RWPE2 (cell line): ENCODE measurements at regions not wholly inside any gene's neighbourhood (a gene's known extent, or its start where the extent isn't known, plus 50 kb on each side); places are given as distances from the start of the nearest gene placed in this dataset.

Experiments
- ATAC-seq: fragments of 200-7000 bp; cut with Tn5 transposase; 3 replicates; pipeline ENCODE4 v1.9.1; 2021; ENCODE audit warnings: low read depth
- DNase-seq: peaks from one replicate; pipeline ENCODE4 v3.0.0-alpha.2; 2020; ENCODE audit warnings: low spot score
- H3K27ac ChIP-seq: fragments of 450-650 bp; 2 replicates; pipeline ENCODE4 v1.5.1; 2017; ENCODE audit warnings: mild to moderate bottlenecking; ENCODE audit not compliant: poor library complexity, severe bottlenecking
- H3K27me3 ChIP-seq: fragments of 250-450 bp; sonication (Bioruptor Pico); 2 replicates; pipeline ENCODE4 v1.5.1; 2021; ENCODE audit warnings: mild to moderate bottlenecking, moderate library complexity; ENCODE audit not compliant: insufficient read depth, poor library complexity, severe bottlenecking
- H3K36me3 ChIP-seq: fragments of 250-450 bp; sonication (Bioruptor Pico); 2 replicates; pipeline ENCODE4 v1.5.1; 2020; ENCODE audit warnings: low read depth, mild to moderate bottlenecking, moderate library complexity
- H3K4me1 ChIP-seq: fragments of 250-450 bp; sonication (Bioruptor Pico); 2 replicates; pipeline ENCODE4 v1.5.1; 2021; ENCODE audit warnings: mild to moderate bottlenecking, moderate library complexity; ENCODE audit not compliant: insufficient read depth, poor library complexity, severe bottlenecking
- H3K4me3 ChIP-seq: fragments of 250-450 bp; sonication (Bioruptor Pico); 2 replicates; pipeline ENCODE4 v1.5.1; 2021; ENCODE audit warnings: mild to moderate bottlenecking, moderate library complexity; ENCODE audit not compliant: severe bottlenecking
- H3K9me3 ChIP-seq: fragments of 250-450 bp; sonication (Bioruptor Pico); 2 replicates; pipeline ENCODE4 v1.5.1; 2021; ENCODE audit warnings: mild to moderate bottlenecking, moderate library complexity; ENCODE audit not compliant: severe bottlenecking
- TF ChIP-seq, protein P1 (sequence below): fragments of 450-650 bp; IDR thresholded peaks from one replicate; pipeline ENCODE4 v1.5.1; 2017; ENCODE audit warnings: mild to moderate bottlenecking, moderate library complexity; ENCODE audit not compliant: poor library complexity, severe bottlenecking

DNA sequence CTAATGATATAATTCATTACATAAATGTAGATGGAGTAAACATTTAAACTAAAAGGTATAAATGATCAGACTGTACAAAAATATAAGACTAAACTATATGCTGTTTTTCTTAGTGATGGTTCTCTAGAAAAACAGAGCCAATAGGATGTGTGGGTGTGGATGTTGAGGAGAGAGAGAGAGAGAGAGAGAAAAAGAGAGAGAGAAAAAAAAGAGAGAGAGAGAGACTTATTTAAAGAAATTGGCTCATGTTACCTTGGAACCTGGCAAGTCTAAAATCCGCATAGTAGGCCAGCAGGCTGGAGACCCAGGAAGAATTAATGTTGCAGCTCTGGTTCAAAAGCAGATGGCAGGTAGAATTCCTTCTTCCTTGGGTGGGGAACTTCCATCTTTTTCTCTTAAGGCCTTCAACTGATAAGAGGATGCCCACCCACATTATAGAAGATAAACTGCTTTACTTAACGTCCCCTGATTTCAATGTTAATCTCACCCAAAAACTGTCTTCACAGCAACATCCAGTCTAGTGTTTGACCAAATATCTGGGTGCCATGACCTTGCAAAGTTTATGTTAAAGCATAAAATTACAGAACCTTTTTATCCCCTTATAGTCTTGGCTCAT, 74.3 kb upstream of the KCNJ15 start:
- Histone ChIP-seq H3K4me1 (peaks cover 12% of the 10 kb centered on the region), H3K4me3 (no peak overlapping the region), H3K27ac (no peak overlapping the region), H3K36me3 (no peaks in the 10 kb centered on the region), H3K9me3 (peaks cover 9% of the 10 kb centered on the region), H3K27me3 (no peaks in the 10 kb centered on the region)
- no peak for DNase-seq
- no peak for ATAC-seq
- TF ChIP-seq, protein P1, sequence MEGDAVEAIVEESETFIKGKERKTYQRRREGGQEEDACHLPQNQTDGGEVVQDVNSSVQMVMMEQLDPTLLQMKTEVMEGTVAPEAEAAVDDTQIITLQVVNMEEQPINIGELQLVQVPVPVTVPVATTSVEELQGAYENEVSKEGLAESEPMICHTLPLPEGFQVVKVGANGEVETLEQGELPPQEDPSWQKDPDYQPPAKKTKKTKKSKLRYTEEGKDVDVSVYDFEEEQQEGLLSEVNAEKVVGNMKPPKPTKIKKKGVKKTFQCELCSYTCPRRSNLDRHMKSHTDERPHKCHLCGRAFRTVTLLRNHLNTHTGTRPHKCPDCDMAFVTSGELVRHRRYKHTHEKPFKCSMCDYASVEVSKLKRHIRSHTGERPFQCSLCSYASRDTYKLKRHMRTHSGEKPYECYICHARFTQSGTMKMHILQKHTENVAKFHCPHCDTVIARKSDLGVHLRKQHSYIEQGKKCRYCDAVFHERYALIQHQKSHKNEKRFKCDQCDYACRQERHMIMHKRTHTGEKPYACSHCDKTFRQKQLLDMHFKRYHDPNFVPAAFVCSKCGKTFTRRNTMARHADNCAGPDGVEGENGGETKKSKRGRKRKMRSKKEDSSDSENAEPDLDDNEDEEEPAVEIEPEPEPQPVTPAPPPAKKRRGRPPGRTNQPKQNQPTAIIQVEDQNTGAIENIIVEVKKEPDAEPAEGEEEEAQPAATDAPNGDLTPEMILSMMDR: no peak

DNA sequence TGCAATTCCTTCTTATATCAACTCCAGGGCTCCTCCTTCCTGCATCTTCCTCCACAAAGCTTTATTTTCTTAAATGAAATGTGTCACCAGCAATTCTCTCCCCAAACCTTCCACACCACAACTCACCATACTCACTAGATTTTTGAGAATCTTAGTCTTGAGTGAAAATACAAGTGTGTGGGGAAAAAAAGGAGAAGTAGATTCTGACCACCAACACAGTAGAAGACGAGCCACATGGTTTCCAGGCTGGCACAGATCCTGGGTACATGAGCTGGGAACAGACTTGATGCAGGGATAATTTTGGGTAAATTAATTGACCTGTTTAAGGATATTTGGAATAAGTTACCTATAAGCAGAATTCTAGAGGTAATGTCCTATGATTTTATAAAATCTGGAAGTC, 72.8 kb upstream of the KCNJ15 start:
- H3K4me3 ChIP-seq: no peak overlapping the region
- H3K27me3 ChIP-seq: no peaks in the 10 kb centered on the region
- peaks cover 9% of the 10 kb centered on the region for H3K9me3 ChIP-seq
- H3K36me3 ChIP-seq: no peaks in the 10 kb centered on the region
- H3K27ac ChIP-seq: no peak overlapping the region
- TF ChIP-seq, protein P1: no peak
- DNase-seq (no peak), ATAC-seq (no peak)
- peaks cover 10% of the 10 kb centered on the region for H3K4me1 ChIP-seq

DNA sequence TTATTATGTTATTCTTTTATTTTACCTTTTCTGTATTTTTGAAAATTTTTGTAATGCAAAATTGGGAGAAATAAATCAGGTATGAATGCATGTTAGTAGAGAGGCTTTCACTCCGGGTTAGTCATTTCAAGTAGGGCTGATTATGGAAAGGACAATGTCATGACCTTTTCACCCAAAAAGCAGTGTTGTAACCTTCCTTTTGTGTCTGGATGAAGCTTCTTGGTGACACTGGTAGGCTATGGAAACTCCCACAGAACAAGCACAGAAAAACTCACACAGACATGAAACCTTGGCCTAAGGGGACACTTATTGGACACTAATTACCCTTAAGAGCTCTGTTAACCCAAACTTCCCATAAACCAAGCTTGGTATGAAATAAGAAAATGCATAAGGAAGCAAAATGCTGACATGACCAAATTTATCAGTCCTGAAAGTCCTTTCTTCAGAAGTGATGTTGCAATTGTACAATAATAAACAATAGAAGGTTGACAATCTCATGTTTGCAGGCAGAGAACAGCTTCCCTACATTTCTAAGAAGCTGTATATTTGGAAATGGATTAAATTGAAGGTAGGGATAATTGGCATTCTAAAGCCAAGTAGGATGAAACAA, 70.0 kb upstream of the KCNJ15 start:
- Histone ChIP-seq H3K4me1 (peaks cover 2% of the 10 kb centered on the region), H3K9me3 (peaks cover 9% of the 10 kb centered on the region)
- no peak for DNase-seq

DNA sequence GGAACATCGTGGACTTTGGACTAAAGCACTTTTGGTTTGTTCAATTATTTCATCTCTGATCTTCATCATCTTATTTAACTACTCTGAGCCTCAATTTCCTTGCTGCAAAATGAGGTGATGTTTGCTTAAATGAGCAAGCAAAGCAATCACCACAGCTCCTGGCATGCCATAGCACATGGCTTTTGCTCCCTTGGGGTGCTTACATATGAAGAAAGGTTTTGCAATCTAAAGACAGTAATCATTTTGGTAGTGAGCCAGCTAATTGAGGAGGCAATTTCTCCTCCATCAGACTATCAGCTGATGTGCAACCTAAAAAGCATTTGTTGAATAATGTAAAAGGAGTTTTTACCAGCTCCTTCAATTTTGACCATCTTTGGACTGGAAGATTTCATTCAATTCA, 68.8 kb upstream of the KCNJ15 start:
- Histone ChIP-seq H3K4me3 (no peak overlapping the region), H3K27me3 (no peaks in the 10 kb centered on the region), H3K36me3 (no peaks in the 10 kb centered on the region), H3K9me3 (peaks cover 9% of the 10 kb centered on the region), H3K27ac (no peak overlapping the region), H3K4me1 (peaks cover 2% of the 10 kb centered on the region)
- TF ChIP-seq, protein P1: no peak
- no peak for DNase-seq
- ATAC-seq: no peak

More for the DNA sequence above, 70.0 kb upstream of the KCNJ15 start:
- H3K27me3 ChIP-seq: no peaks in the 10 kb centered on the region
- TF ChIP-seq, protein P1: no peak
- no peaks in the 10 kb centered on the region for H3K36me3 ChIP-seq
- H3K27ac ChIP-seq: no peak overlapping the region
- ATAC-seq: no peak
- H3K4me3 ChIP-seq: no peak overlapping the region

DNA sequence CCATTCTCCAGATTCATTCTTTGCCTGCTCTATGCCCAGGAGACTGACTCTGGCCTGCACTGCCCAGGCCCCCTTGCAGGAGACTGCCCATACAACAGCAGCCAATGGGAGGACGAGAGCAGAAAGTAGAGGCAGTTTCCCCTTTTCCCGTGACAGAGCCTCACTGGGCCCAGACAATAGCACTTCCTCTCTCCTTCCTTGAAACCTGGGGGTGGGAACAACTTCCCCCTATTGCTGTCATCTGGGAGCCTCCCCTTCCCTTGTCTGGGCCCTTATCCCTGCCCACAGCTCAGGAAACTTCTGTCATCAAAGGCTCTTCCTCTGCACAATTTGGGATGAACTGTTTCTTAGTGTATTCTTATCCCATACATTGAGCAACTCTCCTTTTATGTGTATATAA, 60.8 kb upstream of the KCNJ15 start:
- Histone ChIP-seq H3K9me3 (no peaks in the 10 kb centered on the region), H3K4me1 (no peaks in the 10 kb centered on the region), H3K27me3 (no peaks in the 10 kb centered on the region), H3K4me3 (no peak overlapping the region), H3K36me3 (no peaks in the 10 kb centered on the region), H3K27ac (no peak overlapping the region)
- TF ChIP-seq, protein P1: no peak
- DNase-seq (no peak), ATAC-seq (no peak)
